ENCODE measurements at regions not wholly inside any gene's neighbourhood (a gene's known extent, or its start where the extent isn't known, plus 50 kb on each side); places are given as distances from the start of the nearest gene placed in this dataset.

GRCh38 chr4:89493367-89493766 is 185.8 kb upstream of the GPRIN3 start:
- TF ChIP-seq SP2 (IDR thresholded peaks at IDR 0.05; ENCODE audit: extremely low read depth, low read depth, low read length, poor library complexity, severe bottlenecking), result no peak
- TF ChIP-seq SP1 (CRISPR knock-in tag; IDR thresholded peaks at IDR 0.05), result no peak
- TF ChIP-seq, protein P1, sequence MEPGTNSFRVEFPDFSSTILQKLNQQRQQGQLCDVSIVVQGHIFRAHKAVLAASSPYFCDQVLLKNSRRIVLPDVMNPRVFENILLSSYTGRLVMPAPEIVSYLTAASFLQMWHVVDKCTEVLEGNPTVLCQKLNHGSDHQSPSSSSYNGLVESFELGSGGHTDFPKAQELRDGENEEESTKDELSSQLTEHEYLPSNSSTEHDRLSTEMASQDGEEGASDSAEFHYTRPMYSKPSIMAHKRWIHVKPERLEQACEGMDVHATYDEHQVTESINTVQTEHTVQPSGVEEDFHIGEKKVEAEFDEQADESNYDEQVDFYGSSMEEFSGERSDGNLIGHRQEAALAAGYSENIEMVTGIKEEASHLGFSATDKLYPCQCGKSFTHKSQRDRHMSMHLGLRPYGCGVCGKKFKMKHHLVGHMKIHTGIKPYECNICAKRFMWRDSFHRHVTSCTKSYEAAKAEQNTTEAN (CRISPR knock-in tag; IDR thresholded peaks at IDR 0.05), result no peak
- TF ChIP-seq ZBTB33 (CRISPR knock-in tag; IDR thresholded peaks at IDR 0.05), result no peak
- no peak for TF ChIP-seq CTCF (IDR thresholded peaks at IDR 0.05 in 2 of 3, conservative IDR thresholded peaks at IDR 0.05 in 1 of 3; ENCODE audit: insufficient read depth in 2 of 3, low read depth in 1 of 3, low read length in 3 of 3)
- TF ChIP-seq EP300 (IDR thresholded peaks at IDR 0.05; ENCODE audit: low read length), result no peak
- TF ChIP-seq EGR1 (conservative IDR thresholded peaks at IDR 0.05), result no peak
